ENCODE measurements at regions not wholly inside any gene's neighbourhood (a gene's known extent, or its start where the extent isn't known, plus 50 kb on each side); places are given as distances from the start of the nearest gene placed in this dataset.

- no peak for TF ChIP-seq CTCF (IDR thresholded peaks at IDR 0.05)
- H3K4me3 ChIP-seq (ENCODE audit: low read length), result no peak overlapping the region
- WGBS (ENCODE audit: insufficient coverage), result 86% methylated on average over 1 of the region's 1 CpG
- Mint-ChIP-seq H3K36me3 (no peaks in the 10 kb centered on the region), H3K27ac (no peak overlapping the region), H3K9me3 (peaks cover 0 to 9% of the 10 kb centered on the region in 2 donors), H3K27me3 (ENCODE audit: low read depth in 2 of 2) (no peaks in the 10 kb centered on the region), H3K4me3 (no peak overlapping the region), H3K4me1 (no peaks in the 10 kb centered on the region)
- H3K9me3 ChIP-seq (ENCODE audit: control insufficient read depth, insufficient read depth, low read length), result no peaks in the 10 kb centered on the region
- H3K27ac ChIP-seq (ENCODE audit: low read length), result no peak overlapping the region
- H3K27me3 ChIP-seq (ENCODE audit: control insufficient read depth, insufficient read depth, low read length), result no peaks in the 10 kb centered on the region
- H3K36me3 ChIP-seq (ENCODE audit: control insufficient read depth, insufficient read depth, low read length), result no peaks in the 10 kb centered on the region
- ATAC-seq (no peak), DNase-seq (no peak)
- intact Hi-C loops (cut with micrococcal nuclease), result no loop called here
- H3K4me1 ChIP-seq (ENCODE audit: control insufficient read depth, insufficient read depth, low read length), result no peaks in the 10 kb centered on the region
Observed at GRCh38 chr10:64130152-64130551, 609.0 kb downstream of the REEP3 start.

- 73% methylated on average over 1 of the region's 1 CpG for WGBS (ENCODE audit: insufficient coverage)
Observed at GRCh38 chr10:64134676-64135075, 613.5 kb downstream of the REEP3 start.

GRCh38 chr10:64142395-64142794 lies 621.2 kb downstream of the REEP3 start:
- Mint-ChIP-seq H3K36me3 (no peaks in the 10 kb centered on the region), H3K4me1 (no peaks in the 10 kb centered on the region), H3K9me3 (peaks cover 3 to 5% of the 10 kb centered on the region in 2 donors), H3K27me3 (ENCODE audit: low read depth in 2 of 2) (no peaks in the 10 kb centered on the region), H3K27ac (no peak overlapping the region), H3K4me3 (no peak overlapping the region)
- Histone ChIP-seq H3K4me3 (ENCODE audit: low read length) (no peak overlapping the region), H3K27me3 (ENCODE audit: control insufficient read depth, insufficient read depth, low read length) (no peaks in the 10 kb centered on the region), H3K4me1 (ENCODE audit: control insufficient read depth, insufficient read depth, low read length) (no peaks in the 10 kb centered on the region), H3K27ac (ENCODE audit: low read length) (no peak overlapping the region), H3K9me3 (ENCODE audit: control insufficient read depth, insufficient read depth, low read length) (no peaks in the 10 kb centered on the region), H3K36me3 (ENCODE audit: control insufficient read depth, insufficient read depth, low read length) (no peaks in the 10 kb centered on the region)
- WGBS (ENCODE audit: insufficient coverage), result 88% methylated on average over 3 of the region's 3 CpGs
- no peak for DNase-seq
- intact Hi-C loops (cut with micrococcal nuclease), result no loop called here
- TF ChIP-seq CTCF (IDR thresholded peaks at IDR 0.05), result no peak
- ATAC-seq, result no peak

More at GRCh38 chr10:64134676-64135075, 613.5 kb downstream of the REEP3 start:
- Mint-ChIP-seq H3K9me3 (peaks cover 3 to 5% of the 10 kb centered on the region in 2 donors), H3K4me3 (no peak overlapping the region), H3K27ac (no peak overlapping the region), H3K36me3 (no peaks in the 10 kb centered on the region), H3K27me3 (ENCODE audit: low read depth in 2 of 2) (no peaks in the 10 kb centered on the region), H3K4me1 (no peaks in the 10 kb centered on the region)
- ATAC-seq (no peak), DNase-seq (no peak)
- Histone ChIP-seq H3K4me3 (ENCODE audit: low read length) (no peak overlapping the region), H3K4me1 (ENCODE audit: control insufficient read depth, insufficient read depth, low read length) (no peaks in the 10 kb centered on the region), H3K27ac (ENCODE audit: low read length) (no peak overlapping the region), H3K36me3 (ENCODE audit: control insufficient read depth, insufficient read depth, low read length) (no peaks in the 10 kb centered on the region), H3K27me3 (ENCODE audit: control insufficient read depth, insufficient read depth, low read length) (no peaks in the 10 kb centered on the region), H3K9me3 (ENCODE audit: control insufficient read depth, insufficient read depth, low read length) (no peaks in the 10 kb centered on the region)
- no peak for TF ChIP-seq CTCF (IDR thresholded peaks at IDR 0.05)
- intact Hi-C loops (cut with micrococcal nuclease), result no loop called here

GRCh38 chr10:64148607-64149006 lies 627.4 kb downstream of the REEP3 start:
- ATAC-seq (no peak), DNase-seq (no peak)
- no peak overlapping the region for H3K4me3 Mint-ChIP-seq
- intact Hi-C loops (cut with micrococcal nuclease), result no loop called here
- Histone ChIP-seq H3K36me3 (ENCODE audit: control insufficient read depth, insufficient read depth, low read length) (no peaks in the 10 kb centered on the region), H3K27me3 (ENCODE audit: control insufficient read depth, insufficient read depth, low read length) (no peaks in the 10 kb centered on the region), H3K4me3 (ENCODE audit: low read length) (no peak overlapping the region), H3K9me3 (ENCODE audit: control insufficient read depth, insufficient read depth, low read length) (no peaks in the 10 kb centered on the region), H3K27ac (ENCODE audit: low read length) (no peak overlapping the region), H3K4me1 (ENCODE audit: control insufficient read depth, insufficient read depth, low read length) (no peaks in the 10 kb centered on the region)
- no peaks in the 10 kb centered on the region for H3K4me1 Mint-ChIP-seq
- H3K27me3 Mint-ChIP-seq (ENCODE audit: low read depth in 2 of 2), result no peaks in the 10 kb centered on the region
- peaks cover 2 to 3% of the 10 kb centered on the region in 2 donors for H3K9me3 Mint-ChIP-seq
- no peak for TF ChIP-seq CTCF (IDR thresholded peaks at IDR 0.05)
- H3K27ac Mint-ChIP-seq, result no peak overlapping the region
- H3K36me3 Mint-ChIP-seq, result no peaks in the 10 kb centered on the region

All from natural killer cell (primary cell).